Activated naive CD4-positive, alpha-beta T cell treated with anti-CD3 and anti-CD28 coated beads, Interleukin-2, amount 10 ng/mL, durations not matched to agents 7 days and 5 days (primary cell): ENCODE measurements at regions not wholly inside any gene's neighbourhood (a gene's known extent, or its start where the extent isn't known, plus 50 kb on each side); places are given as distances from the start of the nearest gene placed in this dataset.

Experiments used
- CTCF ChIA-PET: fragments of 350-600 bp; sonication (Branson Sonifier 250); formaldehyde crosslinking; loops from one replicate; lab custom pipeline; 2021; ENCODE audit warnings: antibody characterized with exemption; lab: Charles Lee
- DNase-seq: peaks from one replicate; pipeline ENCODE4 v3.0.0-alpha.2; 2020
- H3K27ac Mint-ChIP-seq: one replicate; pipeline ENCODE4 v1.8.0; 2021; ENCODE audit warnings: mild to moderate bottlenecking, moderate library complexity, mixed read lengths
- H3K27me3 Mint-ChIP-seq: one replicate; pipeline ENCODE4 v1.8.0; 2021; ENCODE audit warnings: mild to moderate bottlenecking, mixed read lengths
- H3K36me3 Mint-ChIP-seq: one replicate; pipeline ENCODE4 v1.8.0; 2021; ENCODE audit warnings: mixed read lengths
- H3K4me1 Mint-ChIP-seq: one replicate; pipeline ENCODE4 v1.8.0; 2021; ENCODE audit warnings: mixed read lengths
- H3K4me3 Mint-ChIP-seq: one replicate; pipeline ENCODE4 v1.8.0; 2021; ENCODE audit warnings: mild to moderate bottlenecking, moderate library complexity, mixed read lengths
- H3K9me3 Mint-ChIP-seq: one replicate; pipeline ENCODE4 v1.8.0; 2021; ENCODE audit warnings: mixed read lengths

- Mint-ChIP-seq H3K9me3 (no peaks in the 10 kb centered on the region), H3K27ac (no peak overlapping the region), H3K4me1 (no peaks in the 10 kb centered on the region), H3K27me3 (no peaks in the 10 kb centered on the region), H3K36me3 (no peaks in the 10 kb centered on the region), H3K4me3 (no peak overlapping the region)
- DNase-seq = no peak
- CTCF ChIA-PET = no interaction called here
These were observed 166.7 kb upstream of the KCNIP4 start for GRCh38 chr4:22115262-22115661.

GRCh38 chr4:22103768-22104167 lies 155.2 kb upstream of the KCNIP4 start:
- Mint-ChIP-seq H3K4me1 (no peaks in the 10 kb centered on the region), H3K27ac (no peak overlapping the region), H3K9me3 (peaks cover 2% of the 10 kb centered on the region), H3K4me3 (no peak overlapping the region), H3K27me3 (no peaks in the 10 kb centered on the region), H3K36me3 (no peaks in the 10 kb centered on the region)
- CTCF ChIA-PET = no interaction called here
- DNase-seq = no peak

- no peak overlapping the region for H3K27ac Mint-ChIP-seq
- no peak for DNase-seq
- no peaks in the 10 kb centered on the region for H3K4me1 Mint-ChIP-seq
- H3K4me3 Mint-ChIP-seq = no peak overlapping the region
- CTCF ChIA-PET = no interaction called here
- no peaks in the 10 kb centered on the region for H3K27me3 Mint-ChIP-seq
- no peaks in the 10 kb centered on the region for H3K9me3 Mint-ChIP-seq
- H3K36me3 Mint-ChIP-seq = no peaks in the 10 kb centered on the region
These were observed 151.3 kb upstream of the KCNIP4 start for GRCh38 chr4:22099896-22100295.

GRCh38 chr4:22097596-22097995 lies 149.0 kb upstream of the KCNIP4 start:
- Mint-ChIP-seq H3K9me3 (no peaks in the 10 kb centered on the region), H3K36me3 (no peaks in the 10 kb centered on the region), H3K27ac (no peak overlapping the region), H3K27me3 (no peaks in the 10 kb centered on the region), H3K4me3 (no peak overlapping the region), H3K4me1 (no peaks in the 10 kb centered on the region)
- CTCF ChIA-PET = no interaction called here
- DNase-seq = no peak

GRCh38 chr4:22094217-22094616 lies 145.6 kb upstream of the KCNIP4 start:
- Mint-ChIP-seq H3K4me3 (no peak overlapping the region), H3K4me1 (no peaks in the 10 kb centered on the region), H3K27me3 (no peaks in the 10 kb centered on the region), H3K36me3 (no peaks in the 10 kb centered on the region), H3K27ac (no peak overlapping the region), H3K9me3 (no peaks in the 10 kb centered on the region)
- no peak for DNase-seq
- CTCF ChIA-PET = no interaction called here

- Mint-ChIP-seq H3K27ac (no peak overlapping the region), H3K27me3 (no peaks in the 10 kb centered on the region), H3K9me3 (no peaks in the 10 kb centered on the region), H3K4me1 (no peaks in the 10 kb centered on the region), H3K36me3 (no peaks in the 10 kb centered on the region), H3K4me3 (no peak overlapping the region)
- CTCF ChIA-PET = no interaction called here
- DNase-seq = no peak
These were observed 144.6 kb upstream of the KCNIP4 start for GRCh38 chr4:22093126-22093525.

- H3K27ac Mint-ChIP-seq = no peak overlapping the region
- no peaks in the 10 kb centered on the region for H3K36me3 Mint-ChIP-seq
- DNase-seq = no peak
- no peaks in the 10 kb centered on the region for H3K9me3 Mint-ChIP-seq
- H3K4me3 Mint-ChIP-seq = no peak overlapping the region
- no peaks in the 10 kb centered on the region for H3K27me3 Mint-ChIP-seq
- CTCF ChIA-PET = interaction anchor here (0.5 kb wide), 1 partner anchor 327 kb away, joined by 3 read pairs; no protein-coding TSS in a partner anchor
- H3K4me1 Mint-ChIP-seq = no peaks in the 10 kb centered on the region
These were observed 143.3 kb upstream of the KCNIP4 start for GRCh38 chr4:22091906-22092305.

GRCh38 chr4:22091352-22091717 lies 142.8 kb upstream of the KCNIP4 start:
- Mint-ChIP-seq H3K27ac (no peak overlapping the region), H3K36me3 (no peaks in the 10 kb centered on the region), H3K27me3 (no peaks in the 10 kb centered on the region), H3K4me1 (no peaks in the 10 kb centered on the region), H3K9me3 (peaks cover 2% of the 10 kb centered on the region), H3K4me3 (no peak overlapping the region)
- CTCF ChIA-PET = interaction anchor here (0.5 kb wide), 1 partner anchor 327 kb away, joined by 3 read pairs; no protein-coding TSS in a partner anchor
- DNase-seq = no peak

GRCh38 chr4:22090661-22091351 lies 142.2 kb upstream of the KCNIP4 start:
- CTCF ChIA-PET = no interaction called here
- H3K27ac Mint-ChIP-seq = no peak overlapping the region
- H3K4me1 Mint-ChIP-seq = no peaks in the 10 kb centered on the region
- no peak overlapping the region for H3K4me3 Mint-ChIP-seq
- H3K9me3 Mint-ChIP-seq = peaks cover 7% of the 10 kb centered on the region
- DNase-seq = no peak
- H3K36me3 Mint-ChIP-seq = no peaks in the 10 kb centered on the region
- H3K27me3 Mint-ChIP-seq = no peaks in the 10 kb centered on the region

GRCh38 chr4:22077571-22077970 lies 129.0 kb upstream of the KCNIP4 start:
- no peaks in the 10 kb centered on the region for H3K4me1 Mint-ChIP-seq
- H3K4me3 Mint-ChIP-seq = no peak overlapping the region
- CTCF ChIA-PET = no interaction called here
- no peak overlapping the region for H3K27ac Mint-ChIP-seq
- peaks cover 12% of the 10 kb centered on the region for H3K9me3 Mint-ChIP-seq
- DNase-seq = no peak
- no peaks in the 10 kb centered on the region for H3K36me3 Mint-ChIP-seq
- no peaks in the 10 kb centered on the region for H3K27me3 Mint-ChIP-seq

- Mint-ChIP-seq H3K9me3 (peaks cover 10% of the 10 kb centered on the region), H3K36me3 (no peaks in the 10 kb centered on the region), H3K4me1 (no peaks in the 10 kb centered on the region), H3K27ac (no peak overlapping the region), H3K4me3 (no peak overlapping the region), H3K27me3 (no peaks in the 10 kb centered on the region)
- CTCF ChIA-PET = no interaction called here
- no peak for DNase-seq
These were observed 124.2 kb upstream of the KCNIP4 start for GRCh38 chr4:22072726-22073125.

- CTCF ChIA-PET = no interaction called here
- Mint-ChIP-seq H3K4me1 (no peaks in the 10 kb centered on the region), H3K27me3 (no peaks in the 10 kb centered on the region), H3K27ac (no peak overlapping the region), H3K9me3 (peaks cover 8% of the 10 kb centered on the region), H3K4me3 (no peak overlapping the region), H3K36me3 (no peaks in the 10 kb centered on the region)
- DNase-seq = no peak
These were observed 123.7 kb upstream of the KCNIP4 start for GRCh38 chr4:22072240-22072639.

GRCh38 chr4:22071749-22072148 lies 123.2 kb upstream of the KCNIP4 start:
- CTCF ChIA-PET = no interaction called here
- H3K27me3 Mint-ChIP-seq = no peaks in the 10 kb centered on the region
- no peaks in the 10 kb centered on the region for H3K4me1 Mint-ChIP-seq
- peaks cover 7% of the 10 kb centered on the region for H3K9me3 Mint-ChIP-seq
- no peaks in the 10 kb centered on the region for H3K36me3 Mint-ChIP-seq
- no peak for DNase-seq
- H3K27ac Mint-ChIP-seq = no peak overlapping the region
- no peak overlapping the region for H3K4me3 Mint-ChIP-seq

GRCh38 chr4:22070256-22070655 lies 121.7 kb upstream of the KCNIP4 start:
- Mint-ChIP-seq H3K4me1 (no peaks in the 10 kb centered on the region), H3K27ac (no peak overlapping the region), H3K27me3 (no peaks in the 10 kb centered on the region), H3K9me3 (peaks cover 5% of the 10 kb centered on the region), H3K36me3 (no peaks in the 10 kb centered on the region), H3K4me3 (no peak overlapping the region)
- CTCF ChIA-PET = no interaction called here
- no peak for DNase-seq

GRCh38 chr4:22063613-22064012 lies 115.0 kb upstream of the KCNIP4 start:
- H3K27me3 Mint-ChIP-seq = no peaks in the 10 kb centered on the region
- no peak for DNase-seq

More at GRCh38 chr4:22063613-22064012, 115.0 kb upstream of the KCNIP4 start:
- Mint-ChIP-seq H3K27ac (no peak overlapping the region), H3K9me3 (no peaks in the 10 kb centered on the region), H3K4me3 (no peak overlapping the region), H3K4me1 (no peaks in the 10 kb centered on the region), H3K36me3 (no peaks in the 10 kb centered on the region)
- CTCF ChIA-PET = no interaction called here
